PC-3 (cell line): ENCODE measurements at regions not wholly inside any gene's neighbourhood (a gene's known extent, or its start where the extent isn't known, plus 50 kb on each side); places are given as distances from the start of the nearest gene placed in this dataset.

Experiments
- ATAC-seq: fragments of 200-7000 bp; cut with Tn5 transposase; 2 replicates; pipeline ENCODE4 v1.9.1; 2020; ENCODE audit warnings: mild to moderate bottlenecking, moderate library complexity
- BruUV-seq: library from RNA; stranded (reverse); fragments of 400-500 nt; replicated peaks from 2 replicates; lab custom pipeline; 2021; lab: Mats Ljungman, UMichigan
- CTCF ChIA-PET: fragments of 300-600 bp; sonication (Branson Sonifier 250); formaldehyde crosslinking; loops from one replicate; lab custom pipeline; 2022; ENCODE audit warnings: antibody characterized with exemption; lab: Charles Lee
- POLR2A ChIA-PET: fragments of 300-600 bp; sonication (Branson Sonifier 250); formaldehyde crosslinking; loops from one replicate; lab custom pipeline; 2022; ENCODE audit warnings: antibody characterized with exemption; ENCODE audit not compliant: unreplicated experiment; lab: Charles Lee
- DNase-seq: peaks from one replicate; pipeline ENCODE4 v3.0.0-alpha.2; 2015
- H2AFZ ChIP-seq: fragments of 300-600 bp; sonication (generic); 2 replicates; pipeline ENCODE4 v1.6.0; 2016; ENCODE audit warnings: antibody characterized with exemption, low read length
- H3F3A ChIP-seq: fragments of 300-600 bp; sonication (generic); one replicate; pipeline ENCODE4 v1.6.0; 2017; ENCODE audit warnings: antibody characterized with exemption, low read length, control low read depth, mild to moderate bottlenecking; ENCODE audit not compliant: unreplicated experiment
- H3K27ac ChIP-seq: fragments of 300-600 bp; sonication (generic); 2 replicates; pipeline ENCODE4 v1.5.1; 2016; ENCODE audit warnings: mild to moderate bottlenecking, low read length
- H3K27me3 ChIP-seq: fragments of 300-600 bp; sonication (generic); 2 replicates; pipeline ENCODE4 v1.6.1; 2016; ENCODE audit warnings: low read length, mixed read lengths
- H3K36me3 ChIP-seq: fragments of 300-600 bp; sonication (generic); 2 replicates; pipeline ENCODE4 v1.6.1; 2016; ENCODE audit warnings: low read depth, mixed run types, low read length, mixed read lengths
- H3K4me1 ChIP-seq: fragments of 300-600 bp; sonication (generic); 2 replicates; pipeline ENCODE4 v1.5.1; 2016; ENCODE audit warnings: low read length; ENCODE audit not compliant: insufficient read depth
- H3K4me2 ChIP-seq: fragments of 300-600 bp; sonication (generic); 2 replicates; pipeline ENCODE4 v1.6.0; 2016; ENCODE audit warnings: low read length
- H3K4me3 ChIP-seq: fragments of 300-600 bp; sonication (generic); 2 replicates; pipeline ENCODE4 v1.5.1; 2016; ENCODE audit warnings: mild to moderate bottlenecking, low read length, mixed read lengths
- H3K79me2 ChIP-seq: fragments of 300-600 bp; sonication (generic); 2 replicates; pipeline ENCODE4 v1.6.1; 2017; ENCODE audit warnings: low read length, mixed read lengths
- H3K9ac ChIP-seq: fragments of 300-600 bp; sonication (generic); 2 replicates; pipeline ENCODE4 v1.6.0; 2016; ENCODE audit warnings: mild to moderate bottlenecking, low read length
- H3K9me2 ChIP-seq: fragments of 300-600 bp; sonication (generic); replicated peaks from 2 replicates; pipeline ENCODE4 v1.6.1; 2016; ENCODE audit warnings: mixed run types, low read length, mixed read lengths
- H3K9me3 ChIP-seq: fragments of 300-600 bp; sonication (generic); 2 replicates; pipeline ENCODE4 v1.6.1; 2016; ENCODE audit warnings: low read length, mixed read lengths
- H4K20me1 ChIP-seq: fragments of 300-600 bp; sonication (generic); 2 replicates; pipeline ENCODE4 v1.6.1; 2016; ENCODE audit warnings: low read length, mixed read lengths
- EZH2 ChIP-seq: fragments of 300-600 bp; sonication (generic); IDR thresholded peaks from one replicate; pipeline ENCODE4 v1.6.1; 2017; ENCODE audit warnings: antibody characterized with exemption, mild to moderate bottlenecking, low read length; ENCODE audit not compliant: unreplicated experiment
- EZH2phosphoT487 ChIP-seq: fragments of 300-600 bp; sonication (generic); IDR thresholded peaks from 2 replicates; pipeline ENCODE4 v1.6.1; 2018; ENCODE audit warnings: mild to moderate bottlenecking, antibody characterized with exemption, low read length, borderline replicate concordance
- intact Hi-C: fragments of 100-400 bp; cut with micrococcal nuclease; formaldehyde crosslinking; loops from 2 replicates; pipeline ENCODE4 v1.9.0; 2023
- TF ChIP-seq, protein P1 (sequence below): fragments of 300-600 bp; sonication (generic); conservative IDR thresholded peaks from 2 replicates; pipeline ENCODE4 v1.5.1; 2017; ENCODE audit warnings: antibody characterized with exemption, low read depth, mild to moderate bottlenecking, low read length

DNA sequence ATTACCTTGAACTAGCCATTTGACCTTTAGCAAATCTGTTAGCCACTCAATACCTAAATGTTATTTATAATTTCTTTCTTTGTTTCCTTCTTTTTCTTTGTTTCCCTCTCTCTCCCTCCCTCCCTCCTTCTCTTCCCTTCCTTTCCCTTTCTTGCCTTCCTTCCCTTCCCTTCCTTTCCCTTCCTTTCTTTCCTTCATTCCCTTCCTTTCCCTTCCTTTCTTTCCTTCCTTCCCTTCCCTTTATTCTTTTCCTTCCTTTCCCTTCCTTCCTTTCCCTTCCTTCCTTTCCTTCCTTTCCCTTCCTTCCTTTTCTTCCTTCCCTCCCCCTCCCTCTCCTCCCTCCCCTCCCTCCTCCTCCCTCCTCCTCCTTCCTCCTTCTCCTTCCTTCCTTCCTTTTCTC lies 75.7 kb upstream of the KCNA4 start:
- Histone ChIP-seq H2AFZ (no peak overlapping the region), H3K4me2 (no peak overlapping the region), H3F3A (no peaks in the 10 kb centered on the region), H4K20me1 (no peaks in the 10 kb centered on the region), H3K9ac (no peak overlapping the region), H3K4me1 (no peaks in the 10 kb centered on the region), H3K9me3 (no peaks in the 10 kb centered on the region), H3K27me3 (no peaks in the 10 kb centered on the region), H3K9me2 (no peaks in the 10 kb centered on the region), H3K36me3 (no peaks in the 10 kb centered on the region), H3K79me2 (no peaks in the 10 kb centered on the region), H3K4me3 (no peak overlapping the region), H3K27ac (no peak overlapping the region)
- intact Hi-C loops = no loop called here
- POLR2A ChIA-PET = no interaction called here
- ATAC-seq = no peak
- CTCF ChIA-PET = no interaction called here
- BruUV-seq = no TSS peak
- TF ChIP-seq, protein P1, sequence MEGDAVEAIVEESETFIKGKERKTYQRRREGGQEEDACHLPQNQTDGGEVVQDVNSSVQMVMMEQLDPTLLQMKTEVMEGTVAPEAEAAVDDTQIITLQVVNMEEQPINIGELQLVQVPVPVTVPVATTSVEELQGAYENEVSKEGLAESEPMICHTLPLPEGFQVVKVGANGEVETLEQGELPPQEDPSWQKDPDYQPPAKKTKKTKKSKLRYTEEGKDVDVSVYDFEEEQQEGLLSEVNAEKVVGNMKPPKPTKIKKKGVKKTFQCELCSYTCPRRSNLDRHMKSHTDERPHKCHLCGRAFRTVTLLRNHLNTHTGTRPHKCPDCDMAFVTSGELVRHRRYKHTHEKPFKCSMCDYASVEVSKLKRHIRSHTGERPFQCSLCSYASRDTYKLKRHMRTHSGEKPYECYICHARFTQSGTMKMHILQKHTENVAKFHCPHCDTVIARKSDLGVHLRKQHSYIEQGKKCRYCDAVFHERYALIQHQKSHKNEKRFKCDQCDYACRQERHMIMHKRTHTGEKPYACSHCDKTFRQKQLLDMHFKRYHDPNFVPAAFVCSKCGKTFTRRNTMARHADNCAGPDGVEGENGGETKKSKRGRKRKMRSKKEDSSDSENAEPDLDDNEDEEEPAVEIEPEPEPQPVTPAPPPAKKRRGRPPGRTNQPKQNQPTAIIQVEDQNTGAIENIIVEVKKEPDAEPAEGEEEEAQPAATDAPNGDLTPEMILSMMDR = no peak
- no peak for TF ChIP-seq EZH2
- TF ChIP-seq EZH2phosphoT487 = no peak
- DNase-seq = no peak

DNA sequence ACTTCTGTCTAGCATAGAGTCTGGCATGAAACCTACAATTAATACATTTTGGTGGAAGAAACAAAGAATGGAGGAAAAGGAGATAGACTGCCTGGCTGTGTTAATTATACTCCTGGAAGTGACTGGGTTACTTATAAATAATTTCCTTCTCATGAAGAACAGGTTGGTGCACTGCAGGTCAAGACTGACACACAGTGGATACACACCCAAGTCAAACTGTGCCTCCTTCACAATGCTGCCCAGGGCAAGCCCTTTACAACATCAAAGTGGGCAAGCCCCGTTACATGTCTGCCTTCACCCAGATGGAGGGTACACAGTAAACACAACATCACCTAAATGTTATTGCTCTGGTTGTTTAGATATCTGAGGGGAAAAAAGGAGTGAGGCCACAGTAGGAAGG lies 83.7 kb upstream of the KCNA4 start:
- Histone ChIP-seq H3K4me1 (no peaks in the 10 kb centered on the region), H2AFZ (no peak overlapping the region), H4K20me1 (no peaks in the 10 kb centered on the region), H3K27ac (no peak overlapping the region), H3K9me2 (no peaks in the 10 kb centered on the region), H3K4me3 (no peak overlapping the region), H3F3A (no peaks in the 10 kb centered on the region), H3K4me2 (no peak overlapping the region), H3K36me3 (no peaks in the 10 kb centered on the region), H3K9ac (no peak overlapping the region), H3K27me3 (no peaks in the 10 kb centered on the region), H3K79me2 (no peaks in the 10 kb centered on the region), H3K9me3 (no peaks in the 10 kb centered on the region)
- TF ChIP-seq EZH2phosphoT487 = no peak
- TF ChIP-seq, protein P1 = no peak
- TF ChIP-seq EZH2 = no peak
- DNase-seq = no peak
- ChIA-PET POLR2A (no interaction called here), CTCF (no interaction called here)
- intact Hi-C loops = no loop called here
- no peak for ATAC-seq
- BruUV-seq = no TSS peak

- Histone ChIP-seq H3K4me2 (no peak overlapping the region), H3K9me3 (no peaks in the 10 kb centered on the region), H3K27ac (no peak overlapping the region), H3K9me2 (no peaks in the 10 kb centered on the region), H3K27me3 (no peaks in the 10 kb centered on the region), H3K79me2 (no peaks in the 10 kb centered on the region), H4K20me1 (no peaks in the 10 kb centered on the region), H3K4me3 (no peak overlapping the region), H3K4me1 (no peaks in the 10 kb centered on the region), H3F3A (no peaks in the 10 kb centered on the region), H2AFZ (no peak overlapping the region), H3K9ac (no peak overlapping the region), H3K36me3 (no peaks in the 10 kb centered on the region)
- ChIA-PET CTCF (no interaction called here), POLR2A (no interaction called here)
- intact Hi-C loops = no loop called here
- ATAC-seq (no peak), DNase-seq (no peak)
- TF ChIP-seq EZH2phosphoT487 (no peak), EZH2 (no peak)
- TF ChIP-seq, protein P1 = no peak
- no TSS peak for BruUV-seq
Measured at GRCh38 chr11:30106222-30107181, 89.7 kb upstream of the KCNA4 start.
